COLO668 (cell line): ENCODE measurements at regions not wholly inside any gene's neighbourhood (a gene's known extent, or its start where the extent isn't known, plus 50 kb on each side); places are given as distances from the start of the nearest gene placed in this dataset.
"Not testable (repeated sequence)": the region's sequence is repeated elsewhere in the genome, so short reads cannot be mapped to it uniquely, and the experiment has no call there.

ENCODE experiments used
- DNase-seq: peaks from one replicate; lab custom pipeline; 2025; ENCODE audit not compliant: unreplicated experiment; lab: John Stamatoyannopoulos, UW

DNA sequence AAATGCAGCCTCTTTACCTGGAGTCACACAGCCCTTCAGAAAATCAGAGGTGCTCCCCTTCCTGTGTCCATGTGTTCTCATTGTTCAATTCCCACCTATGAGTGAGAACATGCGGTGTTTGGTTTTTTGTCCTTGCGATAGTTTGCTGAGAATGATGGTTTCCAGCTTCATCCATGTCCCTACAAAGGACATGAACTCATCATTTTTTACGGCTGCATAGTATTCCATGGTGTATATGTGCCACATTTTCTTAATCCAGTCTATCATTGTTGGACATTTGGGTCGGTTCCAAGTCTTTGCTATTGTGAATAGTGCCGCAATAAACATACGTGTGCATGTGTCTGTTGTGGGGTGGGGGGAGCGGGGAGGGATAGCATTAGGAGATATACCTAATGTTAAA lies 60.3 kb upstream of the CCL1 start:
- DNase-seq, result not testable (repeated sequence)

DNA sequence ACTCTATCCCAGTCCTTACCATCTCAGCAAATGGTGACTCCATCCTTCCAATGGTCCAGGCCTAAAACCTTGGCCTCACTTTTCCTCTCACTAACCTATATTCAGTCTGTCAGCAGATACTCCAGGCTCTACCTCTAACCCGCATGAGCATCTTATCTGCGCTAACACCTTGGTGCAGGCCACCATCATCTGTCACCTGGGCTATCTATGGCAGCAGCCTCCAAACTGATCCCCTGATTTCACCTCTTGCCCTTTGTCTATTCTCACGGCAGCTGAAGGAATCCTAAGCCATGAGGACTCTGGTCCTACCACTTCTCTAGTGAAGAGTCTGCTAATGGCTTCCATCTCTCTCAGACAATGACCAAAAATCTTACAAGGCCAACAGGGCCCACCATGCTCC lies 57.9 kb upstream of the CCL1 start:
- DNase-seq, result no peak

DNA sequence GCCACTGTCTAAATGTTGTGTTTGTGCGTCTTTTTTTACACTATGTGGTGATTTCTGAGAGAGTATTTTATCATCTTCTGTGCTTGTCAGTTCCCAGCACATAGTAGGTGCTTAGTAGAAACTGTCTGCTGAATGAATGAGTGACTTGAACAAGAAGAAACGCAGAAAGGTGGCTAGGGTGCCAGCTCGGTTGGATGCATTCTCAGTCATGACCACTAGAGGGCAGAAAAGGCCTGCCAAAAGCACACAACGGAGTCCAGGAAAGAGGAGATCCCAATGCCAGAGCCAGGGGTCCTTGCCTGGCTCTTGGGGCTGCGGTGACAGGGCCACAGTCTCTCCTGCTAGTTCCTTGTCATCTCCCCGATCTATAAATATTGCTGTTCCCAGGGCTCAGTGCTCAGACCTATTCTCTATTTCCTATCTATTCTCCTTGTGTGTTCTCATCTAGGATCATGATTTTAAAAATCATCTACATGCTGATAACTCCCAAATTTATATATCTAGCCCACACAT lies 57.3 kb upstream of the CCL1 start:
- DNase-seq, result peak; percentile 28

DNA sequence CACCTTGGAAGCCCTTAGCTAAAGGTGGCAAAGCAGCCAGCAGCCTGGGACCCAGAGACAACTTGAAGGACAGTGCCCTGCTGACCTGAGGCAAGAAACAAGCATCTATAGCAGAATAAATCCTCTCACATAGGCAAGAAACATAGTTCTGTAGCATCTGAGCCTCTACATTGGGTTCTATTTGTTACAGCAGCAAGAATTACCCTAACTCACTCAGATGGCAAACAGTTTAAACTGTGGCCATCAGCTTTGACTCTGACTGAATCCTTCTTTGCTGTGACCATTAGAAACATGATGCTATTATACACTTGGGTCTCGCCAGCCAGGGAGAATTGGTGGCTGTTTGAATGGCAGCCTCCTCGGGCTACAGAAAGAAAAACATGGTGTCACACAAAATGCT lies 53.1 kb upstream of the CCL1 start:
- DNase-seq, result no peak

DNA sequence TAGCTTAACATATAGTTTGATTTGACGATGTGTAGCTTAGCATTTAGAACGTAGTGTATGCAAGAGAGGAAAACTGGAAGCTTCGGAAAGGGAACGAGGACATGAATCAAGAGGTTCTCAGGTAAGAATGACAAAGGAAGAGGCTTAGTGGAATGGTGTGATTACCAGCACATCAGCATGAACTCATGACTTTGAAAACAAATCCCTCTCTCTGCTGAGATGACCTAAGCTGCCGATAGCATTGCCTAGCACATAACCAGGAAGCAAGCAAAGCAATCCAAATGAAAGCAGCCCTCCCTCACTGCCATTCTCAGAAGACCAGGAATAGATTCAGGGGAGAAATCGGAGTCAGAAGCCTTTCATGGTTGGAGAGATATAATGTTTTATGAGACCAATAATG lies 51.3 kb upstream of the CCL1 start:
- DNase-seq, result no peak

DNA sequence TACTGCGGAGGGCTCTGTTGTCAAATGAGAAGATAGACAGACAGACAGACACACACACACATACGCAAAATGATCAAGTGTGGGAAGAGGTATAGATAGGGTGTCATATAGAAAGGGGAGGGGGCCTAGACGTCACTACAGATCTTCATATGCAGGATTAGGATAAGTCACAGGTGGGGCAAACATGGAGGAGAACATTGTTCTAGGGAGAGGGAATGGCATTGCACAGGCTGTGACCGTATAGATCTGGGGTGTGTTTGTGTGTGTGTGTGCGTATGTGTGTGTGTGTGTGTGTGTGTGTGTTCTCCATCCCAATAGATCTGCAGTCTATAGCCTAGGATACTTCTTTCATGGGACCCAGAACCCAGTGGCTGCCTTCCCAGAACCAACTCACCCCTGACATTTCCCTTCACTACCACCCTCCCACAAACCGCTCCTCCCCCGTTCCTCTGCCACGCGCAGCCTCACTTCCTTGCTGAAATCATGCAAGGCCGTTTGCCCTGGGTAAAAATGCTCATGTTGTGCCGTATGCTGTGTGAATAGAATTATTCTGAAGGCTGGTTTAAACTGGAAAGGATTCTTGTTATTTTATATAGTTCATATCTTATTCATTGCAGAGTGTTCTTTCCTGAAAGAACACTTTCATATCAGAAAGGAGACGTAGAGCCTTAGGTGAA lies 50.5 kb upstream of the CCL1 start:
- DNase-seq, result no peak

DNA sequence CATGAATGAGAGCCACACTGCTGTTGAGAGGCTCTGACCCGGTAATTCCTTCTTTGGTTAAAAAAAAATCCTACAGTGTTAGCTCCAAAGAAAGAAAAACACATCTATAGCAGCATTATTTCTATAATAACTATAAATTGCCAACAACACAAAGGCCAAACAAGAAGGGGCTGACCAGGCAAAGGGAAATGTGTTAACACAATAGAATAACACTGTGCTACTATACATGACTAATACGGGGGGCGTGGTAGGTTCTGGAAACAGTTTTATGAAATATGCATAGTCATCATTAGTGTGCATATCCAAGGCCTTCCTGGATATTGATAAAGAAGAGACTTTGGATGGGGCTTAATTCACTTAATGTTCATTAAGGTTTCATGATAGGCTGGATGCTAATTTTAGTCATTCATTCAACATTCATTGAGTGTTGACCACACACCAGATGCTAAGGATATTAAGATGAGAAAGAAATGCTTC lies 50.0 kb upstream of the CCL1 start:
- DNase-seq, result no peak
